HCT116 (cell line): ENCODE measurements at regions not wholly inside any gene's neighbourhood (a gene's known extent, or its start where the extent isn't known, plus 50 kb on each side); places are given as distances from the start of the nearest gene placed in this dataset.

Source experiments
- ATAC-seq: fragments of 200-7000 bp; cut with Tn5 transposase; 2 replicates; pipeline ENCODE4 v1.9.1; 2020; ENCODE audit warnings: mild to moderate bottlenecking, moderate library complexity
- BruUV-seq: library from RNA; stranded (reverse); fragments of 400-500 nt; replicated peaks from 2 replicates; lab custom pipeline; 2021; lab: Mats Ljungman, UMichigan
- CTCF ChIA-PET: fragments of 300-600 bp; sonication (Branson Sonifier 250); formaldehyde crosslinking; loops from one replicate; lab custom pipeline; 2021; ENCODE audit warnings: antibody characterized with exemption; lab: Charles Lee
- POLR2A ChIA-PET: fragments of 300-600, 350-600 bp; sonication (Branson Sonifier 250); formaldehyde crosslinking; loops from one replicate; lab custom pipeline; 2021; ENCODE audit warnings: antibody characterized with exemption; lab: Charles Lee
- RAD21 ChIA-PET, 2 experiments: fragments of 300-600 bp; sonication (Branson Sonifier 250); formaldehyde crosslinking; loops; one replicate each; lab custom pipeline; 2023; ENCODE audit warnings: low total read pairs in 2 of 2; ENCODE audit not compliant: uncharacterized antibody in 2 of 2, unreplicated experiment in 2 of 2, low non-redundant PET in 1 of 2; lab: Charles Lee
- DNase-seq: peaks from one replicate; pipeline ENCODE4 v3.0.0-alpha.2; 2010; ENCODE audit warnings: low read depth, low spot score
- H2AFZ ChIP-seq: fragments of 200-600 bp; shearing (Covaris generic), sonication (generic); 2 replicates; pipeline ENCODE4 v1.6.1; 2017; ENCODE audit warnings: low read depth, mixed run types, mixed read lengths, antibody characterized with exemption, low read length; ENCODE audit not compliant: poor library complexity, severe bottlenecking
- H3K27ac ChIP-seq: 2 replicates; pipeline ENCODE4 v1.5.1; 2012; ENCODE audit warnings: low read depth, low read length
- H3K27me3 ChIP-seq: fragments of 200-600 bp; sonication (generic); 2 replicates; pipeline ENCODE4 v1.6.1; 2016; ENCODE audit warnings: mixed run types, low read length, mixed read lengths; ENCODE audit not compliant: insufficient read depth
- H3K36me3 ChIP-seq, 2 experiments: fragments of 200-500 bp in 1 of 2; fragments of 200-600 bp in 1 of 2; sonication (Bioruptor generic) in 1 of 2; sonication (generic) in 1 of 2; 2 replicates each; pipeline versions ENCODE4 v1.5.1 to v1.6.1; 2014 to 2016; ENCODE audit warnings: low read length in 2 of 2, inconsistent platforms in 1 of 2, mixed read lengths in 1 of 2, mixed run types in 1 of 2; ENCODE audit not compliant: insufficient read depth in 2 of 2, control insufficient read depth in 1 of 2
- H3K4me1 ChIP-seq, 2 experiments: fragments of 200-600 bp in 1 of 2; sonication (generic) in 1 of 2; 2 replicates each; pipeline versions ENCODE4 v1.5.1 to v1.6.1; 2012 to 2017; ENCODE audit warnings: low read length in 2 of 2, inconsistent platforms in 1 of 2, mild to moderate bottlenecking in 1 of 2, mixed read lengths in 1 of 2, mixed run types in 1 of 2, moderate library complexity in 1 of 2; ENCODE audit not compliant: insufficient read depth in 2 of 2, control insufficient read depth in 1 of 2
- H3K4me2 ChIP-seq: fragments of 200-600 bp; sonication (generic); 2 replicates; pipeline ENCODE4 v1.6.1; 2017; ENCODE audit warnings: mixed run types, low read length, mixed read lengths
- H3K4me3 ChIP-seq, 2 experiments: fragments of 200-600 bp in 1 of 2; sonication (generic) in 1 of 2; replicated peaks in 1 of 2; 2 replicates each; pipeline ENCODE4 v1.5.1; 2011 to 2016; ENCODE audit warnings: low read length in 2 of 2, control low read depth in 1 of 2, low read depth in 1 of 2, mild to moderate bottlenecking in 1 of 2, mixed read lengths in 1 of 2, mixed run types in 1 of 2
- H3K79me2 ChIP-seq: fragments of 200-600 bp; sonication (generic); 2 replicates; pipeline ENCODE4 v1.6.1; 2017; ENCODE audit warnings: mild to moderate bottlenecking, mixed run types, low read length, moderate library complexity, mixed read lengths; ENCODE audit not compliant: insufficient read depth
- H3K9ac ChIP-seq: fragments of 200-600 bp; sonication (generic); 2 replicates; pipeline ENCODE4 v1.6.1; 2016; ENCODE audit warnings: low read length, mixed read lengths
- H3K9me2 ChIP-seq: fragments of 200-600 bp; sonication (generic), shearing (Covaris generic); 2 replicates; pipeline ENCODE4 v1.6.1; 2017; ENCODE audit warnings: mixed run types, mild to moderate bottlenecking, moderate library complexity; ENCODE audit not compliant: insufficient read depth
- H3K9me3 ChIP-seq, 2 experiments: fragments of 200-500 bp in 1 of 2; fragments of 200-600 bp in 1 of 2; sonication (Bioruptor generic) in 1 of 2; sonication (generic) in 1 of 2; 2 replicates each; pipeline ENCODE4 v1.6.1; 2014 to 2017; ENCODE audit warnings: low read length in 2 of 2, mixed read lengths in 2 of 2, inconsistent platforms in 1 of 2, low read depth in 1 of 2, mild to moderate bottlenecking in 1 of 2, mixed run types in 1 of 2, moderate library complexity in 1 of 2; ENCODE audit not compliant: control insufficient read depth in 1 of 2, insufficient read depth in 1 of 2
- H4K20me1 ChIP-seq: fragments of 200-600 bp; sonication (generic), shearing (Covaris generic); 2 replicates; pipeline ENCODE4 v1.6.1; 2017; ENCODE audit warnings: mixed run types, mild to moderate bottlenecking, moderate library complexity; ENCODE audit not compliant: insufficient read depth
- ATF3 ChIP-seq: IDR thresholded peaks from 2 replicates; pipeline ENCODE4 v1.6.1; 2012
- CBX3 ChIP-seq: IDR thresholded peaks from 2 replicates; pipeline ENCODE4 v1.6.1; 2012; ENCODE audit warnings: low read depth
- EGR1 ChIP-seq: IDR thresholded peaks from 2 replicates; pipeline ENCODE4 v1.6.1; 2012; ENCODE audit warnings: low read depth
- EZH2 ChIP-seq: fragments of 200-600 bp; sonication (generic); IDR thresholded peaks from 2 replicates; pipeline ENCODE4 v1.6.1; 2017; ENCODE audit warnings: antibody characterized with exemption, mixed run types
- JUND ChIP-seq: IDR thresholded peaks from 2 replicates; pipeline ENCODE4 v1.6.1; 2012
- POLR2A ChIP-seq: IDR thresholded peaks from 2 replicates; pipeline ENCODE4 v1.7.0; 2011; ENCODE audit warnings: borderline replicate concordance; ENCODE audit not compliant: insufficient read depth, insufficient read length; ENCODE audit errors: extremely low read depth
- POLR2AphosphoS5 ChIP-seq: IDR thresholded peaks from 2 replicates; pipeline ENCODE4 v1.6.1; 2011; ENCODE audit warnings: mild to moderate bottlenecking, low read depth, low read length, moderate library complexity
- RAD21 ChIP-seq: IDR thresholded peaks from 2 replicates; pipeline ENCODE4 v1.6.1; 2012; ENCODE audit warnings: low read depth, mild to moderate bottlenecking
- SP1 ChIP-seq: IDR thresholded peaks from 2 replicates; pipeline ENCODE4 v1.6.1; 2012; ENCODE audit warnings: low read depth
- TCF7L2 ChIP-seq: IDR thresholded peaks from 2 replicates; pipeline ENCODE4 v1.7.0; 2011; ENCODE audit warnings: borderline replicate concordance, inconsistent platforms; ENCODE audit not compliant: insufficient read depth, insufficient read length; ENCODE audit errors: extremely low read depth
- YY1 ChIP-seq: IDR thresholded peaks from 2 replicates; pipeline ENCODE4 v1.6.1; 2011; ENCODE audit warnings: low read length, low read depth, moderate library complexity, mild to moderate bottlenecking; ENCODE audit not compliant: insufficient replicate concordance; ENCODE audit errors: extremely low read depth
- ZFX ChIP-seq: fragments of 450-650 bp; IDR thresholded peaks from 2 replicates; pipeline ENCODE4 v1.6.1; 2017
- intact Hi-C: fragments of 100-400 bp; cut with micrococcal nuclease; formaldehyde crosslinking; loops from 2 replicates; pipeline ENCODE4 v1.10.0; 2022
- TF ChIP-seq, protein P1 (sequence below): IDR thresholded peaks from 2 replicates; pipeline ENCODE4 v1.6.1; 2011; ENCODE audit warnings: mild to moderate bottlenecking, low read length, moderate library complexity; ENCODE audit not compliant: insufficient replicate concordance; ENCODE audit errors: extremely low read depth

DNA sequence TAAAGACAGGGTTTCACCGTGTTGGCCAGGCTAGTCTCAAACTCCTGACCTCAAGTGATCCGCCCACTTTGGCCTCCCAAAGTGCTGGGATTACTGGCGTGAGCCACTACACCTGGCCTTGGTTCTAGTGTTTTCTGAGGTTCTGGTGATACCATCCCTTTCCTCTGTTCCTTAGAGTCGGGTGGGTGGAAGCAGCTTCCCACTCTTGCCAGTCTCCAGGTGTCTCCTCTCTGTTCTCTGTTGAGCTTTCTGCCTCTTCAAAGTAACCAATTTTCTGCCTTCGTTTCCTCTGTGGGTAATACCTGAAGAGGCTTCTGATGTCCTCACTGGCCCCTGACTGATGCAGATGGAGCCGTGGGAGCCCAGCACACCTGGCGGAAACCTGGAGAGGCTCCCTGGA, 53.4 kb upstream of the LHX5 start:
- Histone ChIP-seq H3K36me3 (no peaks in the 10 kb centered on the region), H3K9me2 (no peaks in the 10 kb centered on the region), H3K27ac (no peak overlapping the region), H3K4me3 (no peak overlapping the region), H3K9me3 (no peaks in the 10 kb centered on the region), H2AFZ (no peak overlapping the region), H3K9ac (no peak overlapping the region), H3K79me2 (no peaks in the 10 kb centered on the region), H4K20me1 (no peaks in the 10 kb centered on the region), H3K4me2 (no peak overlapping the region), H3K27me3 (peaks cover 58% of the 10 kb centered on the region), H3K4me1 (no peaks in the 10 kb centered on the region)
- no peak for ATAC-seq
- POLR2A ChIA-PET, result no interaction called here
- no TSS peak for BruUV-seq
- intact Hi-C loops, result no loop called here
- RAD21 ChIA-PET, result no interaction called here
- no peak for TF ChIP-seq CBX3
- no peak for TF ChIP-seq EGR1
- no peak for TF ChIP-seq SP1
- no peak for TF ChIP-seq YY1
- TF ChIP-seq ZFX, result no peak
- TF ChIP-seq ATF3, result no peak
- no peak for TF ChIP-seq JUND
- no peak for TF ChIP-seq EZH2
- TF ChIP-seq POLR2AphosphoS5, result no peak
- no peak for TF ChIP-seq POLR2A
- TF ChIP-seq TCF7L2, result no peak
- TF ChIP-seq, protein P1, sequence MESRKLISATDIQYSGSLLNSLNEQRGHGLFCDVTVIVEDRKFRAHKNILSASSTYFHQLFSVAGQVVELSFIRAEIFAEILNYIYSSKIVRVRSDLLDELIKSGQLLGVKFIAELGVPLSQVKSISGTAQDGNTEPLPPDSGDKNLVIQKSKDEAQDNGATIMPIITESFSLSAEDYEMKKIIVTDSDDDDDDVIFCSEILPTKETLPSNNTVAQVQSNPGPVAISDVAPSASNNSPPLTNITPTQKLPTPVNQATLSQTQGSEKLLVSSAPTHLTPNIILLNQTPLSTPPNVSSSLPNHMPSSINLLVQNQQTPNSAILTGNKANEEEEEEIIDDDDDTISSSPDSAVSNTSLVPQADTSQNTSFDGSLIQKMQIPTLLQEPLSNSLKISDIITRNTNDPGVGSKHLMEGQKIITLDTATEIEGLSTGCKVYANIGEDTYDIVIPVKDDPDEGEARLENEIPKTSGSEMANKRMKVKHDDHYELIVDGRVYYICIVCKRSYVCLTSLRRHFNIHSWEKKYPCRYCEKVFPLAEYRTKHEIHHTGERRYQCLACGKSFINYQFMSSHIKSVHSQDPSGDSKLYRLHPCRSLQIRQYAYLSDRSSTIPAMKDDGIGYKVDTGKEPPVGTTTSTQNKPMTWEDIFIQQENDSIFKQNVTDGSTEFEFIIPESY, result no peak
- no peak for TF ChIP-seq RAD21
- no peak for DNase-seq
- CTCF ChIA-PET, result interaction anchor here (1.2 kb wide), 1 partner anchor 63 kb away, joined by 3 read pairs; no protein-coding TSS in a partner anchor
